Lung (tissue), 11 donors: ENCODE measurements at regions not wholly inside any gene's neighbourhood (a gene's known extent, or its start where the extent isn't known, plus 50 kb on each side); places are given as distances from the start of the nearest gene placed in this dataset.

Experiments used
- ATAC-seq: fragments of 200-7000 bp; cut with Tn5 transposase; one replicate; pipeline ENCODE4 v1.9.1; 2020; ENCODE audit warnings: moderate number of reproducible peaks; ENCODE audit not compliant: insufficient read depth, low FRiP score
- DNase-seq, 3 donors: peaks; one replicate each; pipeline ENCODE4 v3.0.0-alpha.2; 2013 to 2017
- H3K27ac ChIP-seq, 2 donors: one replicate each; pipeline ENCODE4 v1.5.1; 2013; ENCODE audit warnings: mild to moderate bottlenecking in 2 of 2, moderate library complexity in 2 of 2, control low read depth in 1 of 2, inconsistent platforms in 1 of 2, low read depth in 1 of 2, low read length in 1 of 2
- H3K27me3 ChIP-seq, 3 donors: one replicate each; pipeline ENCODE4 v1.5.1; 2013; ENCODE audit warnings: low read length in 2 of 3; ENCODE audit not compliant: control insufficient read depth in 3 of 3, insufficient read depth in 3 of 3
- H3K36me3 ChIP-seq, 4 donors: one replicate each; pipeline ENCODE4 v1.5.1; 2013; ENCODE audit warnings: low read length in 4 of 4, mild to moderate bottlenecking in 1 of 4, moderate library complexity in 1 of 4; ENCODE audit not compliant: control insufficient read depth in 4 of 4, insufficient read depth in 4 of 4
- H3K4me1 ChIP-seq, 5 donors: one replicate each; pipeline ENCODE4 v1.5.1; 2013; ENCODE audit warnings: low read length in 5 of 5, mild to moderate bottlenecking in 2 of 5, moderate library complexity in 1 of 5; ENCODE audit not compliant: control insufficient read depth in 5 of 5, insufficient read depth in 5 of 5
- H3K4me3 ChIP-seq: one replicate; pipeline ENCODE4 v1.5.1; 2013; ENCODE audit warnings: mild to moderate bottlenecking, control low read depth, moderate library complexity
- H3K9ac ChIP-seq, 2 donors: one replicate each; pipeline ENCODE4 v1.5.1; 2013; ENCODE audit warnings: low read length in 2 of 2, control low read depth in 1 of 2; ENCODE audit not compliant: insufficient read depth in 1 of 2
- H3K9me3 ChIP-seq, 4 donors: one replicate each; pipeline ENCODE4 v1.5.1; 2013; ENCODE audit warnings: low read length in 3 of 4, mild to moderate bottlenecking in 1 of 4, moderate library complexity in 1 of 4; ENCODE audit not compliant: control insufficient read depth in 4 of 4, insufficient read depth in 3 of 4
- WGBS, 2 donors: extraction: QIAGEN DNeasy Blood & Tissue Kit; methylation state at CpG; one replicate each; pipeline ENCODE4 v1.1.7; 2013; 5-methylcytosine and 5-hydroxymethylcytosine counted together
- TF ChIP-seq, protein P1 (sequence below): IDR thresholded peaks from 2 replicates; pipeline ENCODE4 v1.5.1; 2012; ENCODE audit warnings: mild to moderate bottlenecking; ENCODE audit errors: control extremely low read depth, extremely low read depth
- donor health status: control.
- donor health status: control.
- donor health status: Bipolar disorder and iron deficiency.
- donor health status: healthy.
- donor health status: DM: yes; HTN: yes; CAD: no.

DNA sequence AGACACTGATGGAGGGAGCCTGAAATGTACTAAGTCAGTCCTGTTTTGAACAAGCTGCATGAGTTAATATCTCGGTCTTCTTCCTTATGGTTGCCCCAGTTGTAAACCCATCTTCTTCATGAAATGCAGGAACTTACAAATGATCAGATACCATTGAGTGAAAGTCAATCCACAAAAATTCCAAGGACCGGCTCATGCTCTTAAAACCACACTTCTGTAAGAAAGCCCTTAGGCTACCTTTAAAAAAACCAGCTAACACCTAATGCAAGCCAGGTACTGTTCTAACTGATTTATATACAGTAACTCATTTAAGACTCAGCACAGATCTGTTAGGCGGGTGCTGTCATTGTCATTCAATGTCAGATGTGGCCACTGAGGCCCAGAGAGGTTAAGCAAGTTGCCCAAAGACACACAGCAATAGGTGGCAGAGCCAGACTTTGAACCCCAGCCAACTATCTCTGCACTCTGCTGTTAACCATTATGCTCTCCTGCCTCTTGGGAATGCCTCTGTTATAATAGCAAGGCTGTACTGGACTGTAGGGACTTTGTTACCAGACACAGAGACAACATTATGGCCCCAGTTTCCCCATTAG lies 93.4 kb downstream of the C16orf95 start:
- Histone ChIP-seq H3K9ac (no peak overlapping the region), H3K4me3 (no peak overlapping the region), H3K36me3 (no peaks in the 10 kb centered on the region), H3K27ac (no peak overlapping the region), H3K4me1 (peaks cover 0 to 13% (median 0%) of the 10 kb centered on the region in 5 donors), H3K27me3 (no peaks in the 10 kb centered on the region), H3K9me3 (no peaks in the 10 kb centered on the region)
- DNase-seq (no peak), ATAC-seq (no peak)
- TF ChIP-seq, protein P1, sequence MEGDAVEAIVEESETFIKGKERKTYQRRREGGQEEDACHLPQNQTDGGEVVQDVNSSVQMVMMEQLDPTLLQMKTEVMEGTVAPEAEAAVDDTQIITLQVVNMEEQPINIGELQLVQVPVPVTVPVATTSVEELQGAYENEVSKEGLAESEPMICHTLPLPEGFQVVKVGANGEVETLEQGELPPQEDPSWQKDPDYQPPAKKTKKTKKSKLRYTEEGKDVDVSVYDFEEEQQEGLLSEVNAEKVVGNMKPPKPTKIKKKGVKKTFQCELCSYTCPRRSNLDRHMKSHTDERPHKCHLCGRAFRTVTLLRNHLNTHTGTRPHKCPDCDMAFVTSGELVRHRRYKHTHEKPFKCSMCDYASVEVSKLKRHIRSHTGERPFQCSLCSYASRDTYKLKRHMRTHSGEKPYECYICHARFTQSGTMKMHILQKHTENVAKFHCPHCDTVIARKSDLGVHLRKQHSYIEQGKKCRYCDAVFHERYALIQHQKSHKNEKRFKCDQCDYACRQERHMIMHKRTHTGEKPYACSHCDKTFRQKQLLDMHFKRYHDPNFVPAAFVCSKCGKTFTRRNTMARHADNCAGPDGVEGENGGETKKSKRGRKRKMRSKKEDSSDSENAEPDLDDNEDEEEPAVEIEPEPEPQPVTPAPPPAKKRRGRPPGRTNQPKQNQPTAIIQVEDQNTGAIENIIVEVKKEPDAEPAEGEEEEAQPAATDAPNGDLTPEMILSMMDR, result no peak
- whole genome bisulfite sequencing, 2 donors, result 88 to 92% methylated on average over 3 of the region's 3 CpGs

DNA sequence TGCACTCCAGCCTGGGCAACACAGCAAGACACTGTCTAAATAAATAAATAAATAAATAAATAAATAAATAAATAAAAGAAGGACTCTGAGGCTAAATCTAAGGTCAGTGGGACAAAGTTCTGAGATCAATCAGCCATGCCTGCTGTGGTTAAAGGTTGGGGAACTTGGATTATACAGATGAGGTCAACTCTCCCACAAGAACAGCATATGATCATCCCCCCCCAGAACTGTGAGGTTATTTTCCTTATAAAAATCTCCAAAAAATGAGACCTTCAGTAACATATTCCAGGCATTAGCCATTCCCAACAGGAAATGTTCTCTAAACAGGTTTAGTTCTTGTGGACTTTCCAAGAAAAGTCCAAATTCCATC lies 90.3 kb downstream of the C16orf95 start:
- Histone ChIP-seq H3K36me3 (no peaks in the 10 kb centered on the region), H3K4me1 (peaks cover 0 to 13% (median 0%) of the 10 kb centered on the region in 5 donors), H3K9ac (no peak overlapping the region), H3K4me3 (no peak overlapping the region), H3K9me3 (peaks cover 0 to under 1% (median 0%) of the 10 kb centered on the region in 4 donors), H3K27me3 (no peaks in the 10 kb centered on the region), H3K27ac (peak overlapping the region in 1 of 2 donors; percentile 3)
- TF ChIP-seq, protein P1, result no peak
- ATAC-seq, result no peak
- no peak for DNase-seq

DNA sequence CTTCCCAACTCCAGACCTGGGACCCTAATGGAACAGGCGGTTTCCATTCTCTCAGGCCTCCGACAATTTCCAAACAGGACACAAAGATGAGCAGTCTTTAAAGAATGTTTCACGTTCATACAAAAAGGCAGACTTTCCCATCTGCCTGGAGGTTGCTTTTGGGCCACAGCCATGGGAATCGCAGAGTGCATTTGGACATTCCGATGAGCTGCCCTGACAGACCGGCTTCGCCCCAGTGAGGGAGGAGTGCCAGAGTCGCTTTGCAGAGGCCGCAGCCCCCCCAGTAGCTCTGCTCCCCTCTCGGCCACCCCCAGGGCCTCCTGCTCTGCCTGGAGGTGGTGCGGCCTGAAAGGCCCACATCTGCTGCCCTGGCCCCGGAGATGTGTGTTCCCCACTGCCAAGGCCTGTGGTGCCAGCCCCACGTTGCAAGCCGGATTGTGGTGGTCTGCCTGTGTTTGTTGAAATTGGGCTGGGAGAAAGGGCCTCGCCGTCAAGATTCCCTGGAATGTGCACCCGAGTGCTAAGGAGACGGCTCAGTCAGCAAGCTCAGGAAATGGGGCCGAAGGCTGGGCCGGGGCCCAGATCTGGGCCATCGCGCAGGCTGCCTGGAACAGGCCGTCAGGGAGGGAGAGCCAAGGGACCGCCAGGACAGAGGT lies 89.8 kb downstream of the C16orf95 start:
- TF ChIP-seq, protein P1, result no peak
- Histone ChIP-seq H3K36me3 (no peaks in the 10 kb centered on the region), H3K27ac (peak overlapping the region in 1 of 2 donors; percentile 81), H3K9ac (no peak overlapping the region), H3K27me3 (no peaks in the 10 kb centered on the region), H3K9me3 (peaks cover 0 to 6% (median 0%) of the 10 kb centered on the region in 4 donors), H3K4me3 (no peak overlapping the region), H3K4me1 (peaks cover 0 to 13% (median 0%) of the 10 kb centered on the region in 5 donors)
- peak; percentile 61 to 84 (median 67) for DNase-seq
- 71 to 82% methylated on average over 24 of the region's 24 CpGs for WGBS, 2 donors
- no peak for ATAC-seq

DNA sequence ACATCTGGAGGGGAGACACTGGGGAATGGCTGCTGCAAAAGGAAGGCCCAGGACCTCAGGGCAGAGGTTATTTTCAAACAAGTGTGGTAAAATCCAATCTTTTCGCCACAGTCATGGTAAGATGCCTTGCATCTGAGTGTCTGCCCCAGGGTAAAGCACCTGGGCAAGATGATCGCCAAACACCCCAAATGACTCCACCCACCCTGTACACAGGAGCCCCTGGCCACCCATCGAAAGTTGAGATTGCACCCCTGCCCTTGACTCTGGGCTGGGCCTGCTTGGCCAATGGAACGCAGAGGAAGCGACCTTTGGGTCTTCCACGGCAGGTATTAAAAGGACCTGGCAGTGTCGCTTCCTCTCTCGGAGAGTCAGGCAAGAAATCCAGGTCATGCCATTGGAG lies 88.8 kb downstream of the C16orf95 start:
- peaks cover 0 to 13% (median 0%) of the 10 kb centered on the region in 5 donors for H3K4me1 ChIP-seq
- H3K9me3 ChIP-seq, result peaks cover 0 to 8% (median 0%) of the 10 kb centered on the region in 4 donors
- H3K27ac ChIP-seq, result no peak overlapping the region
- no peak overlapping the region for H3K9ac ChIP-seq
- no peaks in the 10 kb centered on the region for H3K36me3 ChIP-seq
- ATAC-seq (no peak), DNase-seq (no peak)
- no peak overlapping the region for H3K4me3 ChIP-seq
- TF ChIP-seq, protein P1, result no peak
- 96 to 97% methylated on average over 8 of the region's 8 CpGs for WGBS, 2 donors
- H3K27me3 ChIP-seq, result no peaks in the 10 kb centered on the region
